ENCODE measurements at regions not wholly inside any gene's neighbourhood (a gene's known extent, or its start where the extent isn't known, plus 50 kb on each side); places are given as distances from the start of the nearest gene placed in this dataset.

GRCh38 chr16:48008011-48008525, 147.7 kb downstream of the ABCC12 start:
- no peak for TF ChIP-seq CTCF (conservative IDR thresholded peaks at IDR 0.05; ENCODE audit: low read length)
- no peak for DNase-seq (ENCODE audit: low read depth)
- H3K4me3 ChIP-seq (ENCODE audit: low read length), result no peak overlapping the region

GRCh38 chr16:48004141-48004695, 151.6 kb downstream of the ABCC12 start:
- DNase-seq (ENCODE audit: low read depth), result no peak
- TF ChIP-seq CTCF (conservative IDR thresholded peaks at IDR 0.05; ENCODE audit: low read length), result no peak
- no peak overlapping the region for H3K4me3 ChIP-seq (ENCODE audit: low read length)

GRCh38 chr16:48003206-48003907, 152.4 kb downstream of the ABCC12 start:
- peak; percentile 52 for DNase-seq (ENCODE audit: low read depth)
- TF ChIP-seq CTCF (conservative IDR thresholded peaks at IDR 0.05; ENCODE audit: low read length), result no peak
- H3K4me3 ChIP-seq (ENCODE audit: low read length), result no peak overlapping the region

- no peak for TF ChIP-seq CTCF (conservative IDR thresholded peaks at IDR 0.05; ENCODE audit: low read length)
- no peak for DNase-seq (ENCODE audit: low read depth)
- H3K4me3 ChIP-seq (ENCODE audit: low read length), result no peak overlapping the region
Observed at GRCh38 chr16:48001324-48001895, 154.4 kb downstream of the ABCC12 start.

- no peak for TF ChIP-seq CTCF (conservative IDR thresholded peaks at IDR 0.05; ENCODE audit: low read length)
- no peak for DNase-seq (ENCODE audit: low read depth)
- H3K4me3 ChIP-seq (ENCODE audit: low read length), result no peak overlapping the region
Observed at GRCh38 chr16:48000622-48001021, 155.2 kb downstream of the ABCC12 start.

- TF ChIP-seq CTCF (conservative IDR thresholded peaks at IDR 0.05; ENCODE audit: low read length), result no peak
- no peak for DNase-seq (ENCODE audit: low read depth)
- no peak overlapping the region for H3K4me3 ChIP-seq (ENCODE audit: low read length)
Observed at GRCh38 chr16:47999595-47999994, 156.2 kb downstream of the ABCC12 start.

- no peak for DNase-seq (ENCODE audit: low read depth)
- no peak overlapping the region for H3K4me3 ChIP-seq (ENCODE audit: low read length)
- TF ChIP-seq CTCF (conservative IDR thresholded peaks at IDR 0.05; ENCODE audit: low read length), result peak; percentile 12; the same call in 1 of the 2 replicates
Observed at GRCh38 chr16:47995354-47995753, 160.4 kb downstream of the ABCC12 start.

Measured in AG10803 (cell line).